HUES6 (cell line): ENCODE measurements at regions not wholly inside any gene's neighbourhood (a gene's known extent, or its start where the extent isn't known, plus 50 kb on each side); places are given as distances from the start of the nearest gene placed in this dataset.

ENCODE experiments used
- H3K27ac ChIP-seq: 2 replicates; pipeline ENCODE4 v1.7.0; 2013; ENCODE audit warnings: low read depth, mild to moderate bottlenecking, low read length, inconsistent platforms
- H3K27me3 ChIP-seq: 2 replicates; pipeline ENCODE4 v1.6.1; 2013; ENCODE audit warnings: low read length; ENCODE audit not compliant: control insufficient read depth, insufficient read depth
- H3K36me3 ChIP-seq: 2 replicates; pipeline ENCODE4 v1.6.1; 2013; ENCODE audit warnings: low read length; ENCODE audit not compliant: control insufficient read depth, insufficient read depth
- H3K4me1 ChIP-seq: 2 replicates; pipeline ENCODE4 v1.6.1; 2013; ENCODE audit warnings: low read length; ENCODE audit not compliant: control insufficient read depth, insufficient read depth
- H3K4me3 ChIP-seq: 2 replicates; pipeline ENCODE4 v1.5.1; 2013; ENCODE audit warnings: low read depth, low read length
- H3K9ac ChIP-seq: one replicate; pipeline ENCODE4 v1.6.1; 2013; ENCODE audit warnings: mild to moderate bottlenecking, low read length
- H3K9me3 ChIP-seq: 2 replicates; pipeline ENCODE4 v1.6.1; 2013; ENCODE audit warnings: low read depth, low read length; ENCODE audit not compliant: control insufficient read depth, insufficient read depth

DNA sequence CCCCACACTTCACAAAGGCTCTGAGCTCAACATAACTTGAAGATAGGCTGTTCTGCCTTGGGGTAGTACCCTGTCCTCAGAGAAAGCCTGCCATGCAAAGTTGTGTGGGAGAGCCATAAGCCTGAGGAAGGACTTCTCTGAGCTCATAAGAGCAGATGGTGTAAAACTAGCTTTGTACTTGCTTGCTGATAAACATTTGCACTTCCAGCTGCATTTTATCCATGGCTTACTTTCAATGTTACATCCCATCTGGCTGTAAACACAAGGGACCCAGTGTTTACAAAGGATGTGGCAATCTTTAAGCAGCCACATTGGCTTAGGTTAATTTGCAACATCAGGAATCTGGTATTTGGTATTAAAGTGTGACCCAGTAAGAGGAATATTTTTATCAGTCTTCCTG lies 258.1 kb downstream of the IPO8 start:
- no peak overlapping the region for H3K27ac ChIP-seq
- H3K27me3 ChIP-seq: no peaks in the 10 kb centered on the region
- no peaks in the 10 kb centered on the region for H3K36me3 ChIP-seq
- H3K4me1 ChIP-seq: no peaks in the 10 kb centered on the region
- H3K4me3 ChIP-seq: no peak overlapping the region
- no peak overlapping the region for H3K9ac ChIP-seq
- no peaks in the 10 kb centered on the region for H3K9me3 ChIP-seq

DNA sequence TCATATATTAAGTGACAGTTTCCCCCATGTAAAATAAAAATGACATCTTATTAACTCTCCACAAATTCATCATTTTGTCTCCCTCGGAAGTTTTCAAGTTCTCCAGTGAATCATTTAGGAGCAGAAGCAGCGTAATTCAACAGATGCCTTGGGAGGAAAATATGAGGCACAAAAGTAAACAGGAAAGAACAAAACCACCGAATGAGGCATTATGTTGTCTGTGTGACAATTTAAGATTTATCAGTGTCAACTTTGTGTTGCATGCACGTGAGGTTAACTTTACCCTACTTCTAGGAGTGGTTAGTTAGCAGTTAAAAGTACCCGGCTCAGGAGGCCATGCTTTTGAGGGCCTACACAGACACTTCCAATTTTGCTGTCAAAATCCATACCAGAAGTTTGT lies 258.6 kb downstream of the IPO8 start:
- Histone ChIP-seq H3K4me3 (no peak overlapping the region), H3K9me3 (no peaks in the 10 kb centered on the region), H3K27me3 (no peaks in the 10 kb centered on the region), H3K4me1 (no peaks in the 10 kb centered on the region), H3K9ac (no peak overlapping the region), H3K27ac (no peak overlapping the region), H3K36me3 (no peaks in the 10 kb centered on the region)

DNA sequence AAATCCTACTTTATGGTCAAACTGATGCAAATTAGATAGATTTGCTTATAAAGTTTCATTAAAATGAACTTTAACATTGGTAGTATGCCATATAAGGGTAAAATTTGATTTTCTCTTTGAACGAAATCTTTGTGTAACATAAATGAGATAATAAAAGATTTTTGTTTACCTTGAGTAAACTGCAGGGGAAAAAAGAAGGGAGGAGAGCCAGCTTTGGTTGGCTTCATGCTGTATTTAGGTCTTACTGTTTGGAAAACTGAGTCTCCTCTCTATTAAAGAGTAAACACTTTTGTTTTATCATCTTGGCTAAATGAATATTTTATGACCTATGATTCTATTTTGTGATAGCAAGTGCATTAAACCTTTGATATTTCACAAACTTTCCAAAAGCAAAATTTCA lies 267.6 kb downstream of the IPO8 start:
- no peak overlapping the region for H3K27ac ChIP-seq
- no peak overlapping the region for H3K4me3 ChIP-seq
- H3K4me1 ChIP-seq: no peaks in the 10 kb centered on the region
- H3K9ac ChIP-seq: no peak overlapping the region
- H3K36me3 ChIP-seq: no peaks in the 10 kb centered on the region
- peaks cover 35% of the 10 kb centered on the region for H3K9me3 ChIP-seq
- no peaks in the 10 kb centered on the region for H3K27me3 ChIP-seq

GRCh38 chr12:30427555-30427954 lies 268.1 kb downstream of the IPO8 start:
- Histone ChIP-seq H3K36me3 (no peaks in the 10 kb centered on the region), H3K9ac (no peak overlapping the region), H3K27me3 (no peaks in the 10 kb centered on the region), H3K4me1 (no peaks in the 10 kb centered on the region), H3K4me3 (no peak overlapping the region), H3K9me3 (peaks cover 40% of the 10 kb centered on the region), H3K27ac (no peak overlapping the region)

- H3K36me3 ChIP-seq: no peaks in the 10 kb centered on the region
- H3K9me3 ChIP-seq: peaks cover 42% of the 10 kb centered on the region
- no peaks in the 10 kb centered on the region for H3K4me1 ChIP-seq
- no peak overlapping the region for H3K4me3 ChIP-seq
- no peak overlapping the region for H3K27ac ChIP-seq
- H3K9ac ChIP-seq: no peak overlapping the region
- H3K27me3 ChIP-seq: no peaks in the 10 kb centered on the region
Observed at GRCh38 chr12:30425445-30425844, 270.2 kb downstream of the IPO8 start.

GRCh38 chr12:30423330-30423729 lies 272.3 kb downstream of the IPO8 start:
- H3K9me3 ChIP-seq: peaks cover 47% of the 10 kb centered on the region
- H3K4me1 ChIP-seq: no peaks in the 10 kb centered on the region
- no peak overlapping the region for H3K27ac ChIP-seq
- H3K27me3 ChIP-seq: no peaks in the 10 kb centered on the region
- no peaks in the 10 kb centered on the region for H3K36me3 ChIP-seq
- no peak overlapping the region for H3K9ac ChIP-seq
- no peak overlapping the region for H3K4me3 ChIP-seq

- no peak overlapping the region for H3K9ac ChIP-seq
- H3K27ac ChIP-seq: no peak overlapping the region
- H3K27me3 ChIP-seq: no peaks in the 10 kb centered on the region
- peaks cover 47% of the 10 kb centered on the region for H3K9me3 ChIP-seq
- no peaks in the 10 kb centered on the region for H3K36me3 ChIP-seq
- no peak overlapping the region for H3K4me3 ChIP-seq
- no peaks in the 10 kb centered on the region for H3K4me1 ChIP-seq
Observed at GRCh38 chr12:30422844-30423243, 272.8 kb downstream of the IPO8 start.

GRCh38 chr12:30420561-30420960 lies 275.1 kb downstream of the IPO8 start:
- Histone ChIP-seq H3K27ac (no peak overlapping the region), H3K9me3 (peaks cover 35% of the 10 kb centered on the region), H3K27me3 (no peaks in the 10 kb centered on the region), H3K9ac (no peak overlapping the region), H3K4me1 (no peaks in the 10 kb centered on the region), H3K36me3 (no peaks in the 10 kb centered on the region), H3K4me3 (no peak overlapping the region)

DNA sequence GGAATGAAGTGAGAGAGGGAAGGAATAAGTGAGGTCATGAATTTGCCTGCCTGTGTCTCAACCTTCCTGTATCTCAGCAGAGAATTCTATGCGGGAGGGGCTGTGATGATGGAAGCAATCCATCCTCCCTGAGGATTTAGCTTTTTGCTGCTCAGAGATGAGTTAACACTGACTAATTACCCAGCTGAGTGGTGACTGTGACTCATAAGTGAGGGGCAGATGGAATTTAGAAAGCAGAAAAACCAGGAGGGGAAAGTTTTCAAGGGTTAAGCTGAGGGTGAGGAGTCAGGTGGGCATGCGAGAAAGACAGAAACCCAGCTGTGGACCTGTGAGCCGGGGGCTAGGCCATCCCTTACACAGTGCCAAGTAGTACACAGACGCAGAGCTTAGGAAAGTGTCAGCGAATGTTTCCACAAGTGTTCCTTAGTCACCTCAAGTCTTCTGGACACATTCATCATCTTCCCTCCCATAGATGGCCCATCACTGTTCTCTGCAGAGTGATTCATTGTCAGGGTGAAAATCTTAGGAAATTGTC lies 277.9 kb downstream of the IPO8 start:
- H3K9me3 ChIP-seq: peaks cover 11% of the 10 kb centered on the region; the same call in 1 of the 2 replicates
- no peak overlapping the region for H3K4me3 ChIP-seq
- H3K4me1 ChIP-seq: no peaks in the 10 kb centered on the region
- no peaks in the 10 kb centered on the region for H3K27me3 ChIP-seq
- no peak overlapping the region for H3K9ac ChIP-seq
- no peaks in the 10 kb centered on the region for H3K36me3 ChIP-seq
- no peak overlapping the region for H3K27ac ChIP-seq

GRCh38 chr12:30416631-30417030 lies 279.0 kb downstream of the IPO8 start:
- Histone ChIP-seq H3K36me3 (no peaks in the 10 kb centered on the region), H3K9ac (no peak overlapping the region), H3K4me1 (no peaks in the 10 kb centered on the region), H3K4me3 (no peak overlapping the region), H3K9me3 (peaks cover 9% of the 10 kb centered on the region; the same call in 1 of the 2 replicates), H3K27ac (no peak overlapping the region), H3K27me3 (no peaks in the 10 kb centered on the region)

GRCh38 chr12:30415777-30416176 lies 279.9 kb downstream of the IPO8 start:
- H3K9me3 ChIP-seq: peaks cover 6% of the 10 kb centered on the region; the same call in 1 of the 2 replicates
- no peak overlapping the region for H3K9ac ChIP-seq
- no peak overlapping the region for H3K4me3 ChIP-seq
- H3K36me3 ChIP-seq: no peaks in the 10 kb centered on the region
- no peaks in the 10 kb centered on the region for H3K27me3 ChIP-seq
- no peaks in the 10 kb centered on the region for H3K4me1 ChIP-seq
- no peak overlapping the region for H3K27ac ChIP-seq

DNA sequence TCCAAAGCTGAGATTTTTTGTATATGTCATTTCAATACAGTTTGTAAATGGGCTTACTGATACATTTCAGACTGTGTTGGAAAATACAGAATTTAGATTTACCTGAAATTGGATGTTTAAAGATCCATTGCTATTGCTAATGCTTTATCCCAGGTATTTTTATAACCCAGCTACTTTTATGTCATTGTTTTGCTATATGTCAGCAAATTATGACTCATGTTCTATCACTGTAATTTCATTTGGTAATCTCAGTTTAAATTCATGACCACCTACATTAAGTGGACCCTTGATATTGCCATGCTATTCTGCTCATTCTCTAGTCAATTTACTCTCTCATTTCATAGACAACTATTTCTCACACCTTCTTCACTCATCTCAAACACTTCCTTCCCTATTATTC lies 281.2 kb downstream of the IPO8 start:
- Histone ChIP-seq H3K4me3 (no peak overlapping the region), H3K9ac (no peak overlapping the region), H3K4me1 (no peaks in the 10 kb centered on the region), H3K27me3 (no peaks in the 10 kb centered on the region), H3K36me3 (no peaks in the 10 kb centered on the region), H3K9me3 (peaks cover 6% of the 10 kb centered on the region; the same call in 1 of the 2 replicates), H3K27ac (no peak overlapping the region)
